HG03469 (cell line): ENCODE measurements at regions not wholly inside any gene's neighbourhood (a gene's known extent, or its start where the extent isn't known, plus 50 kb on each side); places are given as distances from the start of the nearest gene placed in this dataset.
"Not testable (repeated sequence)": the region's sequence is repeated elsewhere in the genome, so short reads cannot be mapped to it uniquely, and the experiment has no call there.

Experiments
- ATAC-seq: cut with Tn5 transposase; IDR thresholded peaks from one replicate; pipeline ENCODE4 v1.9.1; 2021; ENCODE audit warnings: mild to moderate bottlenecking, moderate library complexity, moderate number of reproducible peaks; ENCODE audit not compliant: unreplicated experiment

- ATAC-seq: not testable (repeated sequence)
These were observed 822.1 kb downstream of the KCNMA1 start for GRCh38 chr10:76815505-76815904.

GRCh38 chr10:76811430-76811829 lies 826.2 kb downstream of the KCNMA1 start:
- ATAC-seq: no peak

GRCh38 chr10:76788452-76788811 lies 849.2 kb downstream of the KCNMA1 start:
- ATAC-seq: no peak

GRCh38 chr10:76787746-76788451 lies 849.7 kb downstream of the KCNMA1 start:
- no peak for ATAC-seq

- ATAC-seq: no peak
These were observed 851.0 kb downstream of the KCNMA1 start for GRCh38 chr10:76786504-76787072.

- ATAC-seq: no peak
These were observed 853.5 kb downstream of the KCNMA1 start for GRCh38 chr10:76784076-76784475.

- ATAC-seq: no peak
These were observed 857.8 kb downstream of the KCNMA1 start for GRCh38 chr10:76779796-76780301.

GRCh38 chr10:76778914-76779795 lies 858.5 kb downstream of the KCNMA1 start:
- ATAC-seq: no peak

- no peak for ATAC-seq
These were observed 862.5 kb downstream of the KCNMA1 start for GRCh38 chr10:76774987-76775603.

GRCh38 chr10:76769582-76769981 lies 868.0 kb downstream of the KCNMA1 start:
- ATAC-seq: no peak

GRCh38 chr10:76769161-76769560 lies 868.4 kb downstream of the KCNMA1 start:
- ATAC-seq: no peak

- ATAC-seq: no peak
These were observed 870.9 kb downstream of the KCNMA1 start for GRCh38 chr10:76766682-76767081.

GRCh38 chr10:76764921-76765320 lies 872.7 kb downstream of the KCNMA1 start:
- not testable (repeated sequence) for ATAC-seq

GRCh38 chr10:76764177-76764576 lies 873.4 kb downstream of the KCNMA1 start:
- no peak for ATAC-seq

GRCh38 chr10:76763376-76763775 lies 874.2 kb downstream of the KCNMA1 start:
- no peak for ATAC-seq

GRCh38 chr10:76759681-76760080 lies 877.9 kb downstream of the KCNMA1 start:
- ATAC-seq: no peak

- ATAC-seq: no peak
These were observed 894.4 kb downstream of the KCNMA1 start for GRCh38 chr10:76743169-76743568.

- ATAC-seq: no peak
These were observed 897.1 kb downstream of the KCNMA1 start for GRCh38 chr10:76740514-76740913.

- no peak for ATAC-seq
These were observed 898.6 kb downstream of the KCNMA1 start for GRCh38 chr10:76738991-76739390.

- ATAC-seq: no peak
These were observed 900.6 kb downstream of the KCNMA1 start for GRCh38 chr10:76736815-76737618.
